GM19467 (cell line): ENCODE measurements at regions not wholly inside any gene's neighbourhood (a gene's known extent, or its start where the extent isn't known, plus 50 kb on each side); places are given as distances from the start of the nearest gene placed in this dataset.
"Not testable (repeated sequence)": the region's sequence is repeated elsewhere in the genome, so short reads cannot be mapped to it uniquely, and the experiment has no call there.

ENCODE experiments used
- ATAC-seq: cut with Tn5 transposase; IDR thresholded peaks from one replicate; pipeline ENCODE4 v1.9.1; 2021; ENCODE audit warnings: mild to moderate bottlenecking, moderate library complexity; ENCODE audit not compliant: unreplicated experiment

- ATAC-seq, result no peak
Measured at GRCh38 chr6:112636650-112637262, 289.6 kb downstream of the RFPL4B start.

- ATAC-seq, result no peak
Measured at GRCh38 chr6:112639391-112639831, 292.3 kb downstream of the RFPL4B start.

GRCh38 chr6:112640891-112641290 lies 293.8 kb downstream of the RFPL4B start:
- ATAC-seq, result no peak

- ATAC-seq, result no peak
Measured at GRCh38 chr6:112649853-112650252, 302.7 kb downstream of the RFPL4B start.

GRCh38 chr6:112651239-112651638 lies 304.1 kb downstream of the RFPL4B start:
- ATAC-seq, result no peak

GRCh38 chr6:112659912-112660311 lies 312.8 kb downstream of the RFPL4B start:
- ATAC-seq, result no peak

- no peak for ATAC-seq
Measured at GRCh38 chr6:112660626-112661025, 313.5 kb downstream of the RFPL4B start.

- ATAC-seq, result no peak
Measured at GRCh38 chr6:112663698-112664097, 316.6 kb downstream of the RFPL4B start.

- ATAC-seq, result no peak
Measured at GRCh38 chr6:112665114-112665513, 318.0 kb downstream of the RFPL4B start.

GRCh38 chr6:112665815-112666214 lies 318.7 kb downstream of the RFPL4B start:
- no peak for ATAC-seq

- no peak for ATAC-seq
Measured at GRCh38 chr6:112667427-112667826, 320.3 kb downstream of the RFPL4B start.

GRCh38 chr6:112680091-112680490 lies 333.0 kb downstream of the RFPL4B start:
- no peak for ATAC-seq

- ATAC-seq, result no peak
Measured at GRCh38 chr6:112682071-112682470, 334.9 kb downstream of the RFPL4B start.

- no peak for ATAC-seq
Measured at GRCh38 chr6:112683106-112683505, 336.0 kb downstream of the RFPL4B start.

- ATAC-seq, result no peak
Measured at GRCh38 chr6:112683926-112684325, 336.8 kb downstream of the RFPL4B start.

GRCh38 chr6:112685521-112686220 lies 338.5 kb downstream of the RFPL4B start:
- ATAC-seq, result not testable (repeated sequence)

GRCh38 chr6:112688487-112689165 lies 341.5 kb downstream of the RFPL4B start:
- not testable (repeated sequence) for ATAC-seq

- not testable (repeated sequence) for ATAC-seq
Measured at GRCh38 chr6:112689183-112689858, 342.2 kb downstream of the RFPL4B start.

GRCh38 chr6:112690497-112691202 lies 343.5 kb downstream of the RFPL4B start:
- ATAC-seq, result no peak

GRCh38 chr6:112691289-112691688 lies 344.2 kb downstream of the RFPL4B start:
- ATAC-seq, result no peak

GRCh38 chr6:112695001-112695400 lies 347.9 kb downstream of the RFPL4B start:
- ATAC-seq, result no peak
